Endothelial cell of umbilical vein (primary cell): ENCODE measurements at regions not wholly inside any gene's neighbourhood (a gene's known extent, or its start where the extent isn't known, plus 50 kb on each side); places are given as distances from the start of the nearest gene placed in this dataset.

Experiments
- BruUV-seq: library from RNA; stranded (reverse); fragments of 400-500 nt; replicated peaks from 2 replicates; lab custom pipeline; 2021; lab: Mats Ljungman, UMichigan
- CTCF ChIA-PET: fragments of 300-600, 350-600 bp; sonication (Branson Sonifier 250); formaldehyde crosslinking; loops from one replicate; lab custom pipeline; 2021; ENCODE audit warnings: antibody characterized with exemption, inconsistent platforms; lab: Charles Lee
- POLR2A ChIA-PET: fragments of 300-600, 350-600 bp; sonication (Branson Sonifier 250); formaldehyde crosslinking; loops from one replicate; lab custom pipeline; 2021; ENCODE audit warnings: antibody characterized with exemption, inconsistent platforms; lab: Charles Lee
- DNase-seq: peaks from one replicate; pipeline ENCODE4 v3.0.0-alpha.2; 2011; ENCODE audit warnings: low read depth, low spot score
- FAIRE-seq: peaks from 2 replicates; lab custom pipeline; 2011; peaks lifted over from hg19 to GRCh38; lab: Jason Lieb, UNC
- H2AFZ ChIP-seq: 2 replicates; pipeline ENCODE4 v1.6.0; 2012; ENCODE audit warnings: low read depth, low read length, control low read depth, inconsistent platforms
- H3K27ac ChIP-seq: 2 replicates; pipeline ENCODE4 v1.5.1; 2011; ENCODE audit warnings: low read depth, mild to moderate bottlenecking, control low read depth, low read length, moderate library complexity; ENCODE audit not compliant: insufficient read depth
- H3K27me3 ChIP-seq, 2 experiments: 2 replicates each; pipeline versions ENCODE4 v1.6.0 to v1.6.1; 2011; ENCODE audit warnings: low read length in 2 of 2, mixed read lengths in 1 of 2; ENCODE audit not compliant: control insufficient read depth in 2 of 2, insufficient read depth in 2 of 2
- H3K36me3 ChIP-seq, 2 experiments: 2 replicates in 1 of 2; 3 replicates in 1 of 2; pipeline ENCODE4 v1.5.1; 2011; ENCODE audit warnings: low read length in 2 of 2, mild to moderate bottlenecking in 1 of 2, moderate library complexity in 1 of 2; ENCODE audit not compliant: control insufficient read depth in 2 of 2, insufficient read depth in 2 of 2; ENCODE audit errors: extremely low read depth in 1 of 2
- H3K4me1 ChIP-seq: 3 replicates; pipeline ENCODE4 v1.5.1; 2011; ENCODE audit warnings: mild to moderate bottlenecking, low read length; ENCODE audit not compliant: control insufficient read depth, insufficient read depth; ENCODE audit errors: extremely low read depth
- H3K4me2 ChIP-seq: 2 replicates; pipeline ENCODE4 v1.6.1; 2011; ENCODE audit warnings: low read length, control low read depth, mixed read lengths; ENCODE audit not compliant: insufficient read depth
- H3K4me3 ChIP-seq, 3 experiments: fragments of 200-600 bp in 1 of 3; sonication (generic), shearing (Covaris generic) in 1 of 3; replicated peaks in 1 of 3; 2 replicates each; pipeline ENCODE4 v1.5.1; 2011 to 2016; ENCODE audit warnings: control low read depth in 3 of 3, low read length in 3 of 3, mild to moderate bottlenecking in 2 of 3, inconsistent platforms in 1 of 3, low read depth in 1 of 3, moderate library complexity in 1 of 3; ENCODE audit not compliant: insufficient read depth in 1 of 3
- H3K79me2 ChIP-seq: 2 replicates; pipeline ENCODE4 v1.6.0; 2012; ENCODE audit warnings: low read length, inconsistent platforms; ENCODE audit not compliant: control insufficient read depth, insufficient read depth
- H3K9ac ChIP-seq: replicated peaks from 2 replicates; pipeline ENCODE3; 2011; ENCODE audit warnings: low read length, control low read depth; ENCODE audit not compliant: insufficient read depth; ENCODE audit errors: extremely low read depth
- H3K9me1 ChIP-seq: replicated peaks from 3 replicates; pipeline ENCODE4 v1.6.0; 2011; ENCODE audit warnings: mild to moderate bottlenecking, low read length; ENCODE audit not compliant: control insufficient read depth, insufficient read depth; ENCODE audit errors: extremely low read depth
- H3K9me3 ChIP-seq: replicated peaks from 2 replicates; pipeline ENCODE4 v1.5.1; 2012; ENCODE audit warnings: low read length, inconsistent platforms; ENCODE audit not compliant: control insufficient read depth, insufficient read depth
- H4K20me1 ChIP-seq: replicated peaks from 2 replicates; pipeline ENCODE3; 2011; ENCODE audit warnings: mild to moderate bottlenecking, low read length; ENCODE audit not compliant: control insufficient read depth, insufficient read depth; ENCODE audit errors: extremely low read depth
- EZH2 ChIP-seq: IDR thresholded peaks from 2 replicates; pipeline ENCODE4 v1.6.1; 2012; ENCODE audit warnings: borderline replicate concordance, low read depth, mild to moderate bottlenecking, moderate library complexity, low read length, inconsistent platforms; ENCODE audit not compliant: severe bottlenecking
- FOS ChIP-seq: IDR thresholded peaks from 2 replicates; pipeline ENCODE4 v1.6.1; 2011; ENCODE audit warnings: mild to moderate bottlenecking, low read length, moderate library complexity, borderline replicate concordance; ENCODE audit not compliant: insufficient read depth
- GATA2 ChIP-seq: IDR thresholded peaks from 2 replicates; pipeline ENCODE4 v1.7.0; 2011; ENCODE audit warnings: low read depth, mild to moderate bottlenecking, moderate library complexity, mixed read lengths, low read length; ENCODE audit not compliant: insufficient read length, insufficient read depth
- JUN ChIP-seq: IDR thresholded peaks from 2 replicates; pipeline ENCODE4 v1.6.1; 2011; ENCODE audit warnings: borderline replicate concordance, low read depth; ENCODE audit not compliant: insufficient read length, insufficient read depth
- MAX ChIP-seq: IDR thresholded peaks from 2 replicates; pipeline ENCODE4 v1.6.1; 2011; ENCODE audit not compliant: insufficient read depth, insufficient read length
- MYC ChIP-seq: IDR thresholded peaks from one replicate; pipeline ENCODE4 v1.6.1; 2011; ENCODE audit warnings: mild to moderate bottlenecking, low read depth, low read length
- POLR2A ChIP-seq: IDR thresholded peaks from 2 replicates; pipeline ENCODE4 v1.6.1; 2012; ENCODE audit warnings: low read depth, mild to moderate bottlenecking, control low read depth, low read length
- POLR2AphosphoS5 ChIP-seq: IDR thresholded peaks from 2 replicates; pipeline ENCODE4 v1.6.1; 2012; ENCODE audit warnings: low read depth, mild to moderate bottlenecking, control low read depth, low read length, moderate library complexity; ENCODE audit not compliant: insufficient read depth
- dilution Hi-C: fragments of 300-500 bp; cut with MboI; formaldehyde crosslinking; loops from one replicate; pipeline ENCODE4 v1.15.0; 2019; ENCODE audit warnings: low sequenced_read_pairs; ENCODE audit not compliant: extremely low pct_ligation_motif_present
- intact Hi-C: fragments of 100-400 bp; cut with micrococcal nuclease; formaldehyde crosslinking; loops from one replicate; pipeline ENCODE4 v1.10.0; 2022
- TF ChIP-seq, protein P1 (sequence below), 2 donors: IDR thresholded peaks; 1 replicate in 1 of 2; 2 replicates in 1 of 2; pipeline ENCODE4 v1.5.1; 2011; ENCODE audit warnings: low read length in 2 of 2, mild to moderate bottlenecking in 2 of 2, moderate library complexity in 2 of 2, control low read depth in 1 of 2, inconsistent platforms in 1 of 2, low read depth in 1 of 2; ENCODE audit not compliant: insufficient read depth in 1 of 2; ENCODE audit errors: extremely low read depth in 1 of 2

GRCh38 chr4:181579486-181579885, 663.7 kb upstream of the TENM3 start:
- dilution Hi-C loops (no loop called here), intact Hi-C loops (no loop called here)
- ChIA-PET POLR2A (no interaction called here), CTCF (no interaction called here)
- TF ChIP-seq MYC (no peak), EZH2 (no peak), GATA2 (no peak), JUN (no peak), POLR2AphosphoS5 (no peak), POLR2A (no peak), MAX (no peak), FOS (no peak)
- TF ChIP-seq, protein P1, sequence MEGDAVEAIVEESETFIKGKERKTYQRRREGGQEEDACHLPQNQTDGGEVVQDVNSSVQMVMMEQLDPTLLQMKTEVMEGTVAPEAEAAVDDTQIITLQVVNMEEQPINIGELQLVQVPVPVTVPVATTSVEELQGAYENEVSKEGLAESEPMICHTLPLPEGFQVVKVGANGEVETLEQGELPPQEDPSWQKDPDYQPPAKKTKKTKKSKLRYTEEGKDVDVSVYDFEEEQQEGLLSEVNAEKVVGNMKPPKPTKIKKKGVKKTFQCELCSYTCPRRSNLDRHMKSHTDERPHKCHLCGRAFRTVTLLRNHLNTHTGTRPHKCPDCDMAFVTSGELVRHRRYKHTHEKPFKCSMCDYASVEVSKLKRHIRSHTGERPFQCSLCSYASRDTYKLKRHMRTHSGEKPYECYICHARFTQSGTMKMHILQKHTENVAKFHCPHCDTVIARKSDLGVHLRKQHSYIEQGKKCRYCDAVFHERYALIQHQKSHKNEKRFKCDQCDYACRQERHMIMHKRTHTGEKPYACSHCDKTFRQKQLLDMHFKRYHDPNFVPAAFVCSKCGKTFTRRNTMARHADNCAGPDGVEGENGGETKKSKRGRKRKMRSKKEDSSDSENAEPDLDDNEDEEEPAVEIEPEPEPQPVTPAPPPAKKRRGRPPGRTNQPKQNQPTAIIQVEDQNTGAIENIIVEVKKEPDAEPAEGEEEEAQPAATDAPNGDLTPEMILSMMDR (IDR thresholded peaks at IDR 0.05; ENCODE audit: extremely low read depth in 1 of 2, insufficient read depth in 1 of 2, low read depth in 1 of 2, low read length in 2 of 2) = no peak
- BruUV-seq = no TSS peak
- Histone ChIP-seq H3K4me3 (no peak overlapping the region), H2AFZ (no peak overlapping the region), H3K4me2 (no peak overlapping the region), H3K36me3 (no peaks in the 10 kb centered on the region), H3K4me1 (no peaks in the 10 kb centered on the region), H3K27me3 (no peaks in the 10 kb centered on the region), H3K9ac (no peak overlapping the region), H4K20me1 (no peaks in the 10 kb centered on the region), H3K27ac (no peak overlapping the region), H3K79me2 (no peaks in the 10 kb centered on the region), H3K9me1 (no peaks in the 10 kb centered on the region), H3K9me3 (peaks cover 2% of the 10 kb centered on the region)
- no peak for DNase-seq
- FAIRE-seq = no peak
